HEK293 (cell line): ENCODE measurements at regions not wholly inside any gene's neighbourhood (a gene's known extent, or its start where the extent isn't known, plus 50 kb on each side); places are given as distances from the start of the nearest gene placed in this dataset.
"Not testable (repeated sequence)": the region's sequence is repeated elsewhere in the genome, so short reads cannot be mapped to it uniquely, and the experiment has no call there.

ENCODE experiments used
- CTCF ChIP-seq: fragments of 450-650 bp; formaldehyde crosslinking; IDR thresholded peaks from 2 replicates; pipeline ENCODE4 v1.5.1; 2016; ENCODE audit warnings: missing biosample characterization, missing genetic modification characterization
- ZNF175 ChIP-seq: fragments of 450-650 bp; formaldehyde crosslinking; IDR thresholded peaks from 2 replicates; pipeline ENCODE4 v1.5.1; 2016; ENCODE audit warnings: missing biosample characterization, missing genetic modification characterization
- ZNF24 ChIP-seq: fragments of 450-650 bp; formaldehyde crosslinking; IDR thresholded peaks from 2 replicates; pipeline ENCODE4 v1.5.1; 2016; ENCODE audit warnings: missing biosample characterization, missing genetic modification characterization
- ZNF280C ChIP-seq: fragments of 450-650 bp; formaldehyde crosslinking; IDR thresholded peaks from 2 replicates; pipeline ENCODE4 v1.5.1; 2016; ENCODE audit warnings: missing biosample characterization, missing genetic modification characterization
- ZNF362 ChIP-seq: fragments of 450-650 bp; formaldehyde crosslinking; IDR thresholded peaks from 2 replicates; pipeline ENCODE4 v1.5.1; 2016; ENCODE audit warnings: missing biosample characterization, missing genetic modification characterization
- ZNF610 ChIP-seq: fragments of 450-650 bp; formaldehyde crosslinking; IDR thresholded peaks from 2 replicates; pipeline ENCODE4 v1.5.1; 2016; ENCODE audit warnings: missing biosample characterization, missing genetic modification characterization, borderline replicate concordance

- not testable (repeated sequence) for TF ChIP-seq ZNF24 (tag by site-specific recombination); ZNF175 (tag by site-specific recombination); ZNF362; CTCF (tag by site-specific recombination); ZNF610 (tag by site-specific recombination); ZNF280C
Measured at GRCh38 chr5:37207-37606, 54.8 kb upstream of the PLEKHG4B start.
